ENCODE measurements at regions not wholly inside any gene's neighbourhood (a gene's known extent, or its start where the extent isn't known, plus 50 kb on each side); places are given as distances from the start of the nearest gene placed in this dataset.

- no peak for DNase-seq
These were observed 72.0 kb upstream of the COL24A1 start for GRCh38 chr1:86228546-86228945.

GRCh38 chr1:86227026-86227425 is 70.5 kb upstream of the COL24A1 start:
- no peak for DNase-seq

GRCh38 chr1:86226204-86226603 is 69.6 kb upstream of the COL24A1 start:
- no peak for DNase-seq

GRCh38 chr1:86224651-86225310 is 68.2 kb upstream of the COL24A1 start:
- no peak for DNase-seq

- no peak for DNase-seq
These were observed 62.3 kb upstream of the COL24A1 start for GRCh38 chr1:86218859-86219258.

GRCh38 chr1:86214605-86215004 is 58.0 kb upstream of the COL24A1 start:
- DNase-seq = no peak

GRCh38 chr1:86209346-86209745 is 52.8 kb upstream of the COL24A1 start:
- no peak for DNase-seq

- DNase-seq = no peak
These were observed 50.8 kb upstream of the COL24A1 start for GRCh38 chr1:86207323-86207722.

Measured in inflammatory macrophage treated with lipopolysaccharide for 4 hours (primary cell).